HT1080 (cell line): ENCODE measurements at regions not wholly inside any gene's neighbourhood (a gene's known extent, or its start where the extent isn't known, plus 50 kb on each side); places are given as distances from the start of the nearest gene placed in this dataset.
"Not testable (repeated sequence)": the region's sequence is repeated elsewhere in the genome, so short reads cannot be mapped to it uniquely, and the experiment has no call there.

Source experiments
- DNase-seq: peaks from one replicate; pipeline ENCODE4 v3.0.0-alpha.2; 2015; ENCODE audit warnings: low read depth

GRCh38 chr9:108467161-108467560 lies 388.6 kb downstream of the ACTL7B start:
- DNase-seq, result no peak

- no peak for DNase-seq
These were observed 389.5 kb downstream of the ACTL7B start for GRCh38 chr9:108466304-108466703.

- DNase-seq, result no peak
These were observed 391.7 kb downstream of the ACTL7B start for GRCh38 chr9:108463932-108464606.

DNA sequence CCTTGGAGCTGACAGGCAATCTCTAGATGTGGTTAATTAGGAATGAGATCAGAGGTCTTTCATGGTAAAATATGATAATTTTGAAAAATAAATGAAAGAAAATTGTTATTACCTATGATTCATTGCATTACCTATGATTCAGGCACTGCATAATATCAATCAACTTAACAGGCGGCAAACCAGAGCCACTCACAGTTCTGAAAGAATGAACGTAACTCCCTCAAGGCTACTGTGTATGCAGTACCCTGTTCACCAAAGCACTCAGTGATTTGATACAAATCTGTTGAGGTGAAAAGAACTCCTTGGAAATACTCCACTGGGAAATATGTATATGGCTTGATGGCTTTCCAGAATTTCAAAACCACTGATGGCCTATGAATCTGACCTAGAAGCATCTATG lies 398.9 kb downstream of the ACTL7B start:
- DNase-seq, result no peak

GRCh38 chr9:108445431-108446071 lies 410.2 kb downstream of the ACTL7B start:
- no peak for DNase-seq

DNA sequence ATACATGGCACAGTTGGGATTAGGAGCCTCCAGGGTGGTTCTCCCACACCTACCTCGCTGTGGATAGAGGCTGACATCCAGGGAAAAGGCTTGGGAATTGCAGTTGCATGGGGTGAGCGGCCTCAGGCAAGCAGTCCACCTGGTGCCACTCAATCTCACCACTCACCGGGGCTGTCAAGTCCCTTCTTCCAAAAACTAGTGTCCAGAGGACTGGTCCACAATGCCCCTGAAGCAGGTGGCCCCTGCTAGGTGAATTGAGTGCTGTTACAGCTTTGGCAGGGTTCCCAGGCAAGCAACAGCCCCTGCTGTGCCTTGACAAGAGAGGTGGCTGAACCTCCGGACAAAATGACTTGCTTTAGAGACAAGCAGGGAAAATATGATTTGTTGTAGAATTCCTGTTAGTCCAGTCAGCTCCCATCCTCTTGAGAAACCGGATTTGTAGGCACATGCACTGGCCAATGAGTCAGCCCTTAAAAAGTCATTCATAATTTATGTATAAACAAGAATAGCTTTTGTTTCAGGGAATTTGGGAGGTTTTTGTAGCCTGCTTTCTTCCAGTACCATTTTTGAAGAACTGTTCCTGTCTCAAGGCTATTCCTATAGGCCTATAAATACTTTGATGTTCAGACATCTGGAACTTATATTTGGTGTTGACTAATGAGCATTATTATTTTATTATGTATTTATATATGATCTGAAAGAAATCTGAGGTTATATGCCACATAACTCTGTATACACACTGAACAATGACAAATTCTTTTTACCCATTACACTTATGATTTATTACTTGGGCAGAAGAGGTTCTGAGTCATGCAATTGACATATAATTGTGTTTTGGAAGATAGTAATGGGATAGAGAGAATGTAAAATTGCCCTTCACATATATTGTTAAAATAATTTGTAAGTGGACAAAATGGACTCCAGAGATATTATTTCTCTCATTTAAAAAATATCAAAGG lies 411.1 kb downstream of the ACTL7B start:
- peak; percentile 94 for DNase-seq

DNA sequence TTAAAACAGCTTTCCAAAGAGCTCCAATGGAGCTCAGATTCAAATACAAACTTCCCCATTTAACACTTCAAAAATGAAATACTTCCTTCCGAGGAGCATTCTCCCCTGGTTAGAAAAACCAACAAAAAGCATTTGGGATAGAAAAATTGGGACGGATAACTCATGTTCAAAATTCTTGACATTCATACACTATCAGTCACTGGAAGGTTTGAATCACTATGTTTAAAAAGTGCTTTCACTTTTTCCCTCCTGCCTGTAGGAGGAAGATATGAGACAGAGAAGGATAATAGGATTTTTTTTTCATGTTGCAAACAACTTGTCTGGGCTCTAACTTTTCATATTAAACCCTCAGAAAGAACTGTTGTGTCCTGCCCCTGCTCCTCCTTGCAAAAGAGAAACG lies 412.0 kb downstream of the ACTL7B start:
- peak; percentile 84 for DNase-seq

- no peak for DNase-seq
These were observed 412.7 kb downstream of the ACTL7B start for GRCh38 chr9:108443019-108443633.

- no peak for DNase-seq
These were observed 413.2 kb downstream of the ACTL7B start for GRCh38 chr9:108442627-108443018.

DNA sequence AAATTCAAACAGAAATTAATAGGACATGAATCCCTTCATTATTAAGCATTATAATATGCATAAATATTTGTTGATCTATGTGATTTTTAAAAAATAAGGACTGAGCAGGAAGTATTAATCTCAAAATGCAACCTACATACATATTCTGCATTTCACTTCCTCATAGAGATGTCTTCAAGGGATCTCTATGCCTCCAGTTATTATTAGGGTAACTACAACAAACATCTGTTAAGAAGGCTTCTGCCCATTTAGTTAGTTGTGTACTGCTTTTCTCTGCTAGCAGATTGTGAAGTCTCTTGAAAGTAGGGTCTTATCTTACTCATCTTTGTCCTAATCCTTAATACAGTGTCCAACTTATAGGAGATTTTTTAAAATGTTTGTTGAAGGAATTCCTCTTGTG lies 414.1 kb downstream of the ACTL7B start:
- DNase-seq, result no peak

- DNase-seq, result no peak
These were observed 414.5 kb downstream of the ACTL7B start for GRCh38 chr9:108441251-108441650.

DNA sequence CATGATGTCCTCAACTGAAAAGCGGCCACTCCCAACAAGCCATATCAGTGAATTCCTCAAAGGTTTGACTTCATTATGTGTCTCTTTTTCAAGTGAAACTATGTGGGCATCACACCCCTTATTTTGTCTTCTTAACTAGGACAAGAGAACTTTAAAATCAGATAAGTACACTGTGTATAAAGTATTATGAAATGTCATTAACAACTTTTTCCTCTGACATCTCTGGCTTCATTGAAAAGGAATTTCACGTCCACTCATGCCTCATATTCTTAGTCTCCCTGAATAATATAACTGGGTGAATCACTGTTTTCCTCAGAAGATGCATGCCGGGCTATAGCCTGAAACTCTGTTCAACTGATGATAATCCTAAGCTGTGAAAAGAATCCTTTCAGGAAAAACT lies 415.8 kb downstream of the ACTL7B start:
- DNase-seq, result peak; percentile 50

DNA sequence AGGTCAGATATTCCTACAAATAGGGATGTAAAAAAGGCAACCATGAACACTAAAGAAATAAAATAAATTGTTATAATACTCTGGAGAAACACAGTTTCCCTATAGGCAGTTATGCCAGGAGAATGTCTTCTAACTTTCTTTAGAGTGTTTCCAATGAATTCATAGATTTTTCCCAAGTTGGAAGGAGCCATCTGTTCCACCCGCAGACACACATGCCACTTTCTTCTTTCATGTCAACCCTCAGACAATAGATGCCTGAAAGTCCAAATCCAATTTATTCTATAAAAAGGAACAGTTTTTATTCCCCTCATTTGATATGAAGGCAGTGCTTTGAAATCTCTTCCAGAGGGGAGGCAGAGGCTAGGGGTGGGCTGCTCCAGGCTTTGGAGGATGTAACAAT lies 418.1 kb downstream of the ACTL7B start:
- DNase-seq, result no peak

- no peak for DNase-seq
These were observed 419.3 kb downstream of the ACTL7B start for GRCh38 chr9:108436448-108436847.

- no peak for DNase-seq
These were observed 421.3 kb downstream of the ACTL7B start for GRCh38 chr9:108434502-108434901.

DNA sequence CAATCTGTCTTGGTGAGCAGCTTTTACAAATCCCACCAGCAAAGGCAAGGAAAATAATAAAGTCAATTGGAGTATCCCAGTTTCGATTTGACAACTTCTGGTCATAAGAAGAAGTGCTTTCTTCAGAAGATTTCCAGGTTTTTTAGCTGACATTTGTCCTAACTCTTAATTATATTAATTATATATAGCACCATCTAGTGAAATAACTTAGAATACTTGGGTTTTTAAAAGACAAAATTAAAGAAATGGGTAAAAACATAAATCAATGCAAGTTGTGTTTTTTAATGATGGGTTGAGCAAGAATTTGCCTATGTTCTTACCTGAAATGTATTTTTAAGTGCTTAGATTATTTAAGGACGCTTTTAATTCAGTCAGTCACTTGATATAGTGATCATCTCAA lies 421.8 kb downstream of the ACTL7B start:
- no peak for DNase-seq

GRCh38 chr9:108430655-108431054 lies 425.1 kb downstream of the ACTL7B start:
- no peak for DNase-seq

GRCh38 chr9:108427751-108428150 lies 428.0 kb downstream of the ACTL7B start:
- DNase-seq, result no peak

GRCh38 chr9:108426421-108426940 lies 429.3 kb downstream of the ACTL7B start:
- DNase-seq, result not testable (repeated sequence)

GRCh38 chr9:108423433-108423832 lies 432.4 kb downstream of the ACTL7B start:
- DNase-seq, result no peak

DNA sequence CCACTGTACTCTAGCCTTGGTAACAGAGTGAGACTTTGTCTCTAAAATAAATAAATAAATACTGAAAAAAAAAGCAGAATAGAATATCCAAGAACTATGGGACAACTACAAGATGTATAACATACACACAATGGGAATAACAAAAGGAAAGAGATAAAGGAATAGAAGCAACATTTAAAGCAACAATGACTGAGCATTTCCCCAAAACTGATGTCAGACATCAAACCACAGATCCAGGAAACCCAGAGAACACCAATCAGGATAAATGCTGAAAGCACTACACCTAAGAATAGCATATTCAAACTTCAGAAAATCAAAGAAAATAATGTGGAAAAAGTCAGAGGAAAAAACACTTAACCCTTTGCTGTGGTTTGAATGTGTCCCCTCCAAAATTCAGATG lies 436.4 kb downstream of the ACTL7B start:
- DNase-seq, result no peak
